ENCODE measurements at regions not wholly inside any gene's neighbourhood (a gene's known extent, or its start where the extent isn't known, plus 50 kb on each side); places are given as distances from the start of the nearest gene placed in this dataset.

DNA sequence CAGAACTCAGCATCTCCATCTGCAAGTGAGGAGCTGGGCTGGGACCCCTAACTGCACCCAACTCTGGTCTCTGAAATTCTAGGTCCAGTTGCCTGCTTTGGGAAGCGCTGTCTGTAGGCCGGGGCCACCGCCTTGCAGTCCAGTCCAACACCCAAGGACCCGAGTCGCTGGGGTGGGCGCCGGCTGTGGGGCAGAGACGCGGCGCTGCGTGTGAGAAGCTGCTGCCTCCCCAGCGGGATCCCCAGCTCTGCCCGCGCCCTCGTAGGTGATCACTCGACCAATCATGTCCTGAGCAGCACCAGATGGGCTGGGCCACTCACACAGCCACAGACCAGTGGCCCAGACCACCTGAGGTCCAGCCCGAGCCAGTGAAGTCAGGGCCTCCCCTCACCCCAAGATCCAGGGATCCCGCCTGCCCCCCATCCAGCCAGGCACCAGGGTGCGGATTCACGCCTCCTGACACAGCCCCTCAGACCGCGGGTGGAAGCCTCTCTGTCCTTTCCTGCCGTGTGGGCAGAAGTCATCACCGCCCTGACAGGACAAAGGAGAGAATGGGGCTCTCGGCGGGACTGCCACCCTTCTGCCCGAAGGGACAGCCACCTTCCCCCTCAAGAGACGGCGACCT lies 67.4 kb upstream of the ADGRA1 start:
- no peak overlapping the region for H4K8ac ChIP-seq (ENCODE audit: low read length)

GRCh38 chr10:133019651-133020050 lies 68.1 kb upstream of the ADGRA1 start:
- Histone ChIP-seq H3K79me1 (replicated peaks; ENCODE audit: low read length, poor library complexity, severe bottlenecking) (no peaks in the 10 kb centered on the region), H3K4me3 (ENCODE audit: insufficient read depth in 1 of 2, low read depth in 1 of 2, low read length in 2 of 2) (no peak overlapping the region), H3K14ac (ENCODE audit: low read length in 2 of 2) (no peak overlapping the region), H3K9ac (ENCODE audit: low read length) (no peak overlapping the region), H2BK5ac (ENCODE audit: low read depth, low read length, poor library complexity, severe bottlenecking) (no peak overlapping the region), H3K36me3 (ENCODE audit: control insufficient read depth in 1 of 2, insufficient read depth in 2 of 2, low read depth in 1 of 2, low read length in 2 of 2) (peaks cover 0 to 2% of the 10 kb centered on the region in 2 experiments), H2BK12ac (ENCODE audit: low read length in 2 of 2) (no peak overlapping the region), H3K4me1 (ENCODE audit: control insufficient read depth, insufficient read depth, low read depth, low read length) (no peaks in the 10 kb centered on the region), H4K91ac (ENCODE audit: low read length) (no peak overlapping the region), H3K4ac (ENCODE audit: low read depth in 1 of 2, low read length in 2 of 2) (no peak overlapping the region), H4K8ac (ENCODE audit: low read length) (no peak overlapping the region), H2AFZ (ENCODE audit: low read depth, low read length) (no peak overlapping the region), H3K18ac (ENCODE audit: low read depth in 1 of 2, low read length in 2 of 2) (no peak overlapping the region), H2BK120ac (ENCODE audit: low read depth, low read length) (no peak overlapping the region), H3K4me2 (ENCODE audit: low read length, poor library complexity, severe bottlenecking) (no peak overlapping the region), H3K27me3 (ENCODE audit: control insufficient read depth in 1 of 2, insufficient read depth in 1 of 2, low read length in 2 of 2) (peaks cover 0 to 15% of the 10 kb centered on the region in 2 experiments), H2AK5ac (ENCODE audit: low read length, severe bottlenecking) (no peak overlapping the region), H2BK15ac (ENCODE audit: low read depth, poor library complexity, severe bottlenecking) (no peak overlapping the region), H3K27ac (ENCODE audit: low read length, poor library complexity, severe bottlenecking) (no peak overlapping the region), H3K9me3 (ENCODE audit: control insufficient read depth, low read length) (no peaks in the 10 kb centered on the region), H3K23ac (ENCODE audit: low read length in 2 of 2) (no peak overlapping the region)
- DNase-seq = no peak
- 90% methylated on average over 14 of the region's 14 CpGs for WGBS

More for the DNA sequence above, 67.4 kb upstream of the ADGRA1 start:
- H2BK12ac ChIP-seq (ENCODE audit: low read length in 2 of 2) = no peak overlapping the region
- no peak overlapping the region for H3K27ac ChIP-seq (ENCODE audit: low read length, poor library complexity, severe bottlenecking)
- no peaks in the 10 kb centered on the region for H3K79me1 ChIP-seq (replicated peaks; ENCODE audit: low read length, poor library complexity, severe bottlenecking)
- no peak overlapping the region for H2BK5ac ChIP-seq (ENCODE audit: low read depth, low read length, poor library complexity, severe bottlenecking)
- peaks cover 3 to 21% of the 10 kb centered on the region in 2 experiments for H3K27me3 ChIP-seq (ENCODE audit: control insufficient read depth in 1 of 2, insufficient read depth in 1 of 2, low read length in 2 of 2)
- H3K4me3 ChIP-seq (ENCODE audit: insufficient read depth in 1 of 2, low read depth in 1 of 2, low read length in 2 of 2) = no peak overlapping the region
- H3K4me1 ChIP-seq (ENCODE audit: control insufficient read depth, insufficient read depth, low read depth, low read length) = no peaks in the 10 kb centered on the region
- no peak overlapping the region for H3K4ac ChIP-seq (ENCODE audit: low read depth in 1 of 2, low read length in 2 of 2)
- no peaks in the 10 kb centered on the region for H3K9me3 ChIP-seq (ENCODE audit: control insufficient read depth, low read length)
- peak overlapping the region; percentile 48 for H2BK15ac ChIP-seq (ENCODE audit: low read depth, poor library complexity, severe bottlenecking)
- 87% methylated on average over 27 of the region's 29 CpGs for WGBS
- H3K4me2 ChIP-seq (ENCODE audit: low read length, poor library complexity, severe bottlenecking) = no peak overlapping the region
- no peak overlapping the region for H3K23ac ChIP-seq (ENCODE audit: low read length in 2 of 2)
- no peak overlapping the region for H3K14ac ChIP-seq (ENCODE audit: low read length in 2 of 2)
- H3K9ac ChIP-seq (ENCODE audit: low read length) = no peak overlapping the region
- H3K36me3 ChIP-seq (ENCODE audit: control insufficient read depth in 1 of 2, insufficient read depth in 2 of 2, low read depth in 1 of 2, low read length in 2 of 2) = peaks cover 0 to 2% of the 10 kb centered on the region in 2 experiments
- no peak overlapping the region for H2AK5ac ChIP-seq (ENCODE audit: low read length, severe bottlenecking)
- no peak overlapping the region for H4K91ac ChIP-seq (ENCODE audit: low read length)
- no peak overlapping the region for H3K18ac ChIP-seq (ENCODE audit: low read depth in 1 of 2, low read length in 2 of 2)
- no peak overlapping the region for H2BK120ac ChIP-seq (ENCODE audit: low read depth, low read length)
- H2AFZ ChIP-seq (ENCODE audit: low read depth, low read length) = no peak overlapping the region
- DNase-seq = no peak

DNA sequence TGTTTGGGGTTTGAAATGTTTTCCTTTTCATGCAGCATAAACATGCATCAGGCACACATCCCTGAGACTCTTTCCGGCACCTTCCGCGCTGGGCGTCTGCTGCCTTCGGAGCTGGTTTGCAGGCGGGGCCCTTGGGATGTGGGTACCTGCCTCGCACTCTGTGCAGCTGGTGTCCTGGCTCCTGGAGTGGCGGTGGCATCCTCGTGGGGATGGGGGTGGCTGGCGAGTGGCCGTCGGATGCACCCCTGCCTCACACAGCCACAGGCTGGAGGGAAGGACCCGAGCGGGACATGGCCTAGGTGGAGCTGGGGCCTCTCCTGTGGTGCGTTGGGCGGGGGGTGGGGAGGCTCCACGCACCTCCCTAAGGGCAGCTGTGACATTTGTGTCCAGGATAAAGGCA lies 68.5 kb upstream of the ADGRA1 start:
- WGBS = 88% methylated on average over 17 of the region's 17 CpGs
- Histone ChIP-seq H3K9ac (ENCODE audit: low read length) (no peak overlapping the region), H2BK12ac (ENCODE audit: low read length in 2 of 2) (no peak overlapping the region), H3K79me1 (replicated peaks; ENCODE audit: low read length, poor library complexity, severe bottlenecking) (no peaks in the 10 kb centered on the region), H2AFZ (ENCODE audit: low read depth, low read length) (no peak overlapping the region), H3K4me3 (ENCODE audit: insufficient read depth in 1 of 2, low read depth in 1 of 2, low read length in 2 of 2) (no peak overlapping the region), H3K4me2 (ENCODE audit: low read length, poor library complexity, severe bottlenecking) (no peak overlapping the region), H2BK5ac (ENCODE audit: low read depth, low read length, poor library complexity, severe bottlenecking) (no peak overlapping the region), H3K14ac (ENCODE audit: low read length in 2 of 2) (no peak overlapping the region), H4K91ac (ENCODE audit: low read length) (no peak overlapping the region), H3K9me3 (ENCODE audit: control insufficient read depth, low read length) (no peaks in the 10 kb centered on the region), H3K4me1 (ENCODE audit: control insufficient read depth, insufficient read depth, low read depth, low read length) (no peaks in the 10 kb centered on the region), H3K27ac (ENCODE audit: low read length, poor library complexity, severe bottlenecking) (no peak overlapping the region), H2AK5ac (ENCODE audit: low read length, severe bottlenecking) (no peak overlapping the region), H3K27me3 (ENCODE audit: control insufficient read depth in 1 of 2, insufficient read depth in 1 of 2, low read length in 2 of 2) (peaks cover 0 to 11% of the 10 kb centered on the region in 2 experiments), H3K23ac (ENCODE audit: low read length in 2 of 2) (no peak overlapping the region), H3K18ac (ENCODE audit: low read depth in 1 of 2, low read length in 2 of 2) (no peak overlapping the region), H4K8ac (ENCODE audit: low read length) (no peak overlapping the region), H2BK120ac (ENCODE audit: low read depth, low read length) (no peak overlapping the region), H3K36me3 (ENCODE audit: control insufficient read depth in 1 of 2, insufficient read depth in 2 of 2, low read depth in 1 of 2, low read length in 2 of 2) (peaks cover 0 to 2% of the 10 kb centered on the region in 2 experiments), H3K4ac (ENCODE audit: low read depth in 1 of 2, low read length in 2 of 2) (no peak overlapping the region), H2BK15ac (ENCODE audit: low read depth, poor library complexity, severe bottlenecking) (no peak overlapping the region)
- no peak for DNase-seq

DNA sequence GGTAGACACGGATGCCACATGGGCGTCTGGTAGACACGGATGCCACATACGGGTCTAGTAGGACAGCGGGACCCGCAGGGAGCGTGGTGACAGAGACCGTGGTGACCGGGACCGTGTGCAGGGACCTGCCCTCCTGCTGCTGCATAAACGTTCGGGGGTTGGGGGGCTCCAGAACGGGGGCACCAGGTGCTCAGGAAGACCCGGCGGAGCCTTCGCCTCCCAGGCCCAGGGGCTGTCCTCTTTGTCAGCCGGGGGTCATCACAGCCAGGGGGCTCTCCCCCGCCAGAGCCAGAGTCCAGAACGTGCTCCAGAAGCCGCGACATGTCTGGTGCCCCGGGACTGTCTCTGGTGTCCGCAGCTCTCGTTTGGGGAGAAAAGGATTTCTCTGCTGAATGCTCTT lies 69.2 kb upstream of the ADGRA1 start:
- Histone ChIP-seq H3K4me2 (ENCODE audit: low read length, poor library complexity, severe bottlenecking) (no peak overlapping the region), H2BK5ac (ENCODE audit: low read depth, low read length, poor library complexity, severe bottlenecking) (no peak overlapping the region), H2BK120ac (ENCODE audit: low read depth, low read length) (no peak overlapping the region), H3K9me3 (ENCODE audit: control insufficient read depth, low read length) (no peaks in the 10 kb centered on the region), H2BK12ac (ENCODE audit: low read length in 2 of 2) (no peak overlapping the region), H3K27ac (ENCODE audit: low read length, poor library complexity, severe bottlenecking) (no peak overlapping the region), H4K8ac (ENCODE audit: low read length) (no peak overlapping the region), H2BK15ac (ENCODE audit: low read depth, poor library complexity, severe bottlenecking) (no peak overlapping the region), H3K18ac (ENCODE audit: low read depth in 1 of 2, low read length in 2 of 2) (no peak overlapping the region), H3K27me3 (ENCODE audit: control insufficient read depth in 1 of 2, insufficient read depth in 1 of 2, low read length in 2 of 2) (peaks cover 0 to 8% of the 10 kb centered on the region in 2 experiments), H4K91ac (ENCODE audit: low read length) (no peak overlapping the region), H2AK5ac (ENCODE audit: low read length, severe bottlenecking) (no peak overlapping the region), H3K4me1 (ENCODE audit: control insufficient read depth, insufficient read depth, low read depth, low read length) (no peaks in the 10 kb centered on the region), H3K36me3 (ENCODE audit: control insufficient read depth in 1 of 2, insufficient read depth in 2 of 2, low read depth in 1 of 2, low read length in 2 of 2) (peaks cover 0 to 2% of the 10 kb centered on the region in 2 experiments), H3K23ac (ENCODE audit: low read length in 2 of 2) (no peak overlapping the region), H3K79me1 (replicated peaks; ENCODE audit: low read length, poor library complexity, severe bottlenecking) (no peaks in the 10 kb centered on the region), H3K4ac (ENCODE audit: low read depth in 1 of 2, low read length in 2 of 2) (no peak overlapping the region), H3K9ac (ENCODE audit: low read length) (no peak overlapping the region), H3K14ac (ENCODE audit: low read length in 2 of 2) (no peak overlapping the region), H3K4me3 (ENCODE audit: insufficient read depth in 1 of 2, low read depth in 1 of 2, low read length in 2 of 2) (no peak overlapping the region), H2AFZ (ENCODE audit: low read depth, low read length) (no peak overlapping the region)
- 91% methylated on average over 24 of the region's 24 CpGs for WGBS
- DNase-seq = no peak

Data from mesenchymal stem cell (in vitro differentiated cells and primary cell).